Liver (tissue), 7 donors: ENCODE measurements at regions not wholly inside any gene's neighbourhood (a gene's known extent, or its start where the extent isn't known, plus 50 kb on each side); places are given as distances from the start of the nearest gene placed in this dataset.

ENCODE experiments used
- DNase-seq: peaks from one replicate; pipeline ENCODE4 v3.0.0-alpha.2; 2017; ENCODE audit warnings: low spot score
- H3K27ac ChIP-seq, 2 donors: one replicate each; pipeline ENCODE4 v1.7.0; 2013; ENCODE audit warnings: inconsistent platforms in 2 of 2, low read length in 2 of 2, control low read depth in 1 of 2, low read depth in 1 of 2, mild to moderate bottlenecking in 1 of 2
- H3K27me3 ChIP-seq, 4 donors: one replicate each; pipeline versions ENCODE4 v1.6.1 to v1.7.0; 2013; ENCODE audit warnings: low read length in 3 of 4, inconsistent platforms in 1 of 4, mild to moderate bottlenecking in 1 of 4, moderate library complexity in 1 of 4; ENCODE audit not compliant: control insufficient read depth in 4 of 4, insufficient read depth in 4 of 4
- H3K36me3 ChIP-seq, 4 donors: one replicate each; pipeline versions ENCODE4 v1.6.1 to v1.7.0; 2013; ENCODE audit warnings: low read length in 3 of 4, mild to moderate bottlenecking in 3 of 4, low read depth in 1 of 4, moderate library complexity in 1 of 4; ENCODE audit not compliant: control insufficient read depth in 4 of 4, insufficient read depth in 3 of 4
- H3K4me1 ChIP-seq, 4 donors: one replicate each; pipeline versions ENCODE4 v1.6.1 to v1.7.0; 2013; ENCODE audit warnings: low read length in 3 of 4, mild to moderate bottlenecking in 3 of 4, moderate library complexity in 1 of 4; ENCODE audit not compliant: control insufficient read depth in 4 of 4, insufficient read depth in 4 of 4
- H3K4me3 ChIP-seq, 3 donors: one replicate each; pipeline versions ENCODE4 v1.6.1 to v1.7.0; 2013; ENCODE audit warnings: low read length in 3 of 3, control low read depth in 1 of 3, low read depth in 1 of 3, mild to moderate bottlenecking in 1 of 3
- H3K9ac ChIP-seq, 2 donors: one replicate each; pipeline ENCODE4 v1.7.0; 2013; ENCODE audit warnings: low read length in 2 of 2, mild to moderate bottlenecking in 2 of 2, moderate library complexity in 2 of 2, control low read depth in 1 of 2, low read depth in 1 of 2
- H3K9me3 ChIP-seq, 4 donors: one replicate each; pipeline versions ENCODE4 v1.6.1 to v1.7.0; 2013; ENCODE audit warnings: low read length in 3 of 4; ENCODE audit not compliant: control insufficient read depth in 4 of 4
- FOXA2 ChIP-seq: IDR thresholded peaks from 2 replicates; pipeline ENCODE4 v1.6.1; 2016; ENCODE audit warnings: antibody characterized with exemption
- GABPA ChIP-seq, 2 donors: IDR thresholded peaks in 1 of 2; conservative IDR thresholded peaks in 1 of 2; 2 replicates each; pipeline ENCODE4 v1.6.1; 2016; ENCODE audit warnings: antibody characterized with exemption in 2 of 2, mild to moderate bottlenecking in 1 of 2, moderate library complexity in 1 of 2
- HNF4G ChIP-seq: IDR thresholded peaks from 2 replicates; pipeline ENCODE4 v1.6.1; 2016; ENCODE audit warnings: antibody characterized with exemption
- JUND ChIP-seq, 2 donors: IDR thresholded peaks; 2 replicates each; pipeline ENCODE4 v1.6.1; 2016; ENCODE audit warnings: antibody characterized with exemption in 2 of 2
- MAX ChIP-seq: IDR thresholded peaks from 2 replicates; pipeline ENCODE4 v1.6.1; 2016; ENCODE audit warnings: antibody characterized with exemption
- NR2F2 ChIP-seq: IDR thresholded peaks from 2 replicates; pipeline ENCODE4 v1.6.1; 2016; ENCODE audit warnings: antibody characterized with exemption
- RAD21 ChIP-seq, 2 donors: IDR thresholded peaks; 2 replicates each; pipeline ENCODE4 v1.6.1; 2016; ENCODE audit warnings: antibody characterized with exemption in 2 of 2, mild to moderate bottlenecking in 2 of 2
- RXRA ChIP-seq, 2 donors: IDR thresholded peaks; 2 replicates each; pipeline ENCODE4 v1.6.1; 2017 to 2018; ENCODE audit warnings: antibody characterized with exemption in 2 of 2, mild to moderate bottlenecking in 1 of 2
- TAF1 ChIP-seq: conservative IDR thresholded peaks from 2 replicates; pipeline ENCODE4 v1.6.1; 2016; ENCODE audit warnings: antibody characterized with exemption, mild to moderate bottlenecking
- YY1 ChIP-seq: IDR thresholded peaks from 2 replicates; pipeline ENCODE4 v1.6.1; 2016; ENCODE audit warnings: antibody characterized with exemption, mild to moderate bottlenecking
- WGBS: extraction: QIAGEN DNeasy Blood & Tissue Kit; methylation state at CpG from one replicate; pipeline ENCODE4 v1.1.7; 2013; 5-methylcytosine and 5-hydroxymethylcytosine counted together
- TF ChIP-seq, protein P1 (sequence below): IDR thresholded peaks from 2 replicates; pipeline ENCODE4 v1.6.1; 2016; ENCODE audit warnings: antibody characterized with exemption, mild to moderate bottlenecking
- TF ChIP-seq, protein P2 (sequence below): IDR thresholded peaks from 2 replicates; pipeline ENCODE4 v1.6.1; 2016; ENCODE audit warnings: antibody characterized with exemption
- donor health status: healthy.
- donor health status: healthy.
- donor health status: healthy.
- donor health status: healthy.

DNA sequence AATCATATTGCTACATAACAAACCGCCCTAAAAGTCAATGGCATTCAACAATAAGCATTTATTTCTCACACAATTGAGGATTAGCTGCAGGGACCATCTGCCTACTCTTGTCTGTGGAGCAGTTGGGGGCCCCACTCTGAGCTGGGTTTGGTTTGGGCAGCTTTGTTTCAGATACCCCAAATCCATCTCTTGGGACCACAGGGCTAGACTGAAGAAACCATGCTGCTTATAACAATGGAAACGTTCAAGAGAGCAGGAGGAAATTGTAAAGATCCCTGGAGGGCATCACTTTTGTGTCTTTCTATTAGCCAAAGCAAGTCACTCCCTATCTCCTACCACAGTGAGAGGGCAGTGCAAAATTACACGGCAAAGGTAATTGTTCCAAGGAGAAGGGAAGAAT lies 146.5 kb upstream of the MGAT5 start:
- 83% methylated on average over 3 of the region's 3 CpGs for WGBS
- no peaks in the 10 kb centered on the region for H3K9me3 ChIP-seq
- H3K4me1 ChIP-seq: no peaks in the 10 kb centered on the region
- H3K36me3 ChIP-seq: no peaks in the 10 kb centered on the region
- H3K9ac ChIP-seq: no peak overlapping the region
- no peak for DNase-seq
- H3K27ac ChIP-seq: no peak overlapping the region
- H3K4me3 ChIP-seq: no peak overlapping the region
- no peaks in the 10 kb centered on the region for H3K27me3 ChIP-seq
- TF ChIP-seq JUND (IDR thresholded peaks at IDR 0.05) (no peak), NR2F2 (no peak), HNF4G (no peak), TAF1 (no peak), MAX (no peak), RXRA (IDR thresholded peaks at IDR 0.05) (no peak), FOXA2 (no peak)
- TF ChIP-seq, protein P1, sequence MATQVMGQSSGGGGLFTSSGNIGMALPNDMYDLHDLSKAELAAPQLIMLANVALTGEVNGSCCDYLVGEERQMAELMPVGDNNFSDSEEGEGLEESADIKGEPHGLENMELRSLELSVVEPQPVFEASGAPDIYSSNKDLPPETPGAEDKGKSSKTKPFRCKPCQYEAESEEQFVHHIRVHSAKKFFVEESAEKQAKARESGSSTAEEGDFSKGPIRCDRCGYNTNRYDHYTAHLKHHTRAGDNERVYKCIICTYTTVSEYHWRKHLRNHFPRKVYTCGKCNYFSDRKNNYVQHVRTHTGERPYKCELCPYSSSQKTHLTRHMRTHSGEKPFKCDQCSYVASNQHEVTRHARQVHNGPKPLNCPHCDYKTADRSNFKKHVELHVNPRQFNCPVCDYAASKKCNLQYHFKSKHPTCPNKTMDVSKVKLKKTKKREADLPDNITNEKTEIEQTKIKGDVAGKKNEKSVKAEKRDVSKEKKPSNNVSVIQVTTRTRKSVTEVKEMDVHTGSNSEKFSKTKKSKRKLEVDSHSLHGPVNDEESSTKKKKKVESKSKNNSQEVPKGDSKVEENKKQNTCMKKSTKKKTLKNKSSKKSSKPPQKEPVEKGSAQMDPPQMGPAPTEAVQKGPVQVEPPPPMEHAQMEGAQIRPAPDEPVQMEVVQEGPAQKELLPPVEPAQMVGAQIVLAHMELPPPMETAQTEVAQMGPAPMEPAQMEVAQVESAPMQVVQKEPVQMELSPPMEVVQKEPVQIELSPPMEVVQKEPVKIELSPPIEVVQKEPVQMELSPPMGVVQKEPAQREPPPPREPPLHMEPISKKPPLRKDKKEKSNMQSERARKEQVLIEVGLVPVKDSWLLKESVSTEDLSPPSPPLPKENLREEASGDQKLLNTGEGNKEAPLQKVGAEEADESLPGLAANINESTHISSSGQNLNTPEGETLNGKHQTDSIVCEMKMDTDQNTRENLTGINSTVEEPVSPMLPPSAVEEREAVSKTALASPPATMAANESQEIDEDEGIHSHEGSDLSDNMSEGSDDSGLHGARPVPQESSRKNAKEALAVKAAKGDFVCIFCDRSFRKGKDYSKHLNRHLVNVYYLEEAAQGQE: no peak

DNA sequence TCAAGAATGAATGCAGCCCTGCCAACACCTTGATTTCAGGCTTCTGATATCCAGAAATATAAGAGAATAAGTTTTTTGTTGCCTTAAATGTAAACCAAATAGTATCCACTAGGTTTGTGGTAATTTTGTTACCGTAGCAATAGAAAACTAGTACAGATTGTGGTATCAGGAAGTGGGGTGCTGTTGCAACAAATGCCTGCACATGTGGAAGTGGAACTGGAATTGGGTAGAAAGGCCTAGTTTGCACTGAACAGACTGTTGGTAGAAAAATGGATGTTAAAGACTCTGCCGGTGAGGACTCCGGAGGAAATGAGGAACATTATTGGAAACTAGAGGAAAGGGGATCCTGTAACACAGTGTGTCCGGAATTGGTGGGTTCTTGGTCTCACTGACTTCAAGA lies 145.8 kb upstream of the MGAT5 start:
- Histone ChIP-seq H3K9me3 (no peaks in the 10 kb centered on the region), H3K4me3 (no peak overlapping the region), H3K36me3 (no peaks in the 10 kb centered on the region), H3K9ac (no peak overlapping the region), H3K27me3 (no peaks in the 10 kb centered on the region), H3K27ac (no peak overlapping the region), H3K4me1 (no peaks in the 10 kb centered on the region)
- 84% methylated on average over 4 of the region's 4 CpGs for WGBS
- TF ChIP-seq RAD21 (IDR thresholded peaks at IDR 0.05) (no peak), YY1 (no peak), GABPA (IDR thresholded peaks at IDR 0.05 in 1 of 2, conservative IDR thresholded peaks at IDR 0.05 in 1 of 2) (no peak)
- TF ChIP-seq, protein P1: no peak
- TF ChIP-seq, protein P2, sequence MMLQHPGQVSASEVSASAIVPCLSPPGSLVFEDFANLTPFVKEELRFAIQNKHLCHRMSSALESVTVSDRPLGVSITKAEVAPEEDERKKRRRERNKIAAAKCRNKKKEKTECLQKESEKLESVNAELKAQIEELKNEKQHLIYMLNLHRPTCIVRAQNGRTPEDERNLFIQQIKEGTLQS: no peak
- no peak for DNase-seq
